Activated T-helper 17 cell treated with anti-CD3 and anti-CD28 coated beads, Interleukin-2, amount 50 U/mL, for 72 hours (primary cell): ENCODE measurements at regions not wholly inside any gene's neighbourhood (a gene's known extent, or its start where the extent isn't known, plus 50 kb on each side); places are given as distances from the start of the nearest gene placed in this dataset.

Source experiments
- ATAC-seq: fragments of 150-1000 bp; cut with Tn5 transposase; replicated peaks from 2 replicates; pipeline ENCODE4 v1.10.0; 2021; ENCODE audit warnings: mild to moderate bottlenecking, moderate library complexity
- H3K27ac Mint-ChIP-seq: one replicate; pipeline ENCODE4 v1.8.0; 2022; ENCODE audit warnings: mixed read lengths
- H3K27me3 Mint-ChIP-seq: one replicate; pipeline ENCODE4 v1.8.0; 2022; ENCODE audit warnings: mixed read lengths
- H3K36me3 Mint-ChIP-seq: one replicate; pipeline ENCODE4 v1.8.0; 2022; ENCODE audit warnings: low read depth, mild to moderate bottlenecking, mixed read lengths
- H3K4me1 Mint-ChIP-seq: one replicate; pipeline ENCODE4 v1.8.0; 2022; ENCODE audit warnings: mixed read lengths
- H3K4me3 Mint-ChIP-seq: one replicate; pipeline ENCODE4 v1.8.0; 2022; ENCODE audit warnings: mild to moderate bottlenecking, mixed read lengths
- H3K9me3 Mint-ChIP-seq: one replicate; pipeline ENCODE4 v1.8.0; 2022; ENCODE audit warnings: mixed read lengths

DNA sequence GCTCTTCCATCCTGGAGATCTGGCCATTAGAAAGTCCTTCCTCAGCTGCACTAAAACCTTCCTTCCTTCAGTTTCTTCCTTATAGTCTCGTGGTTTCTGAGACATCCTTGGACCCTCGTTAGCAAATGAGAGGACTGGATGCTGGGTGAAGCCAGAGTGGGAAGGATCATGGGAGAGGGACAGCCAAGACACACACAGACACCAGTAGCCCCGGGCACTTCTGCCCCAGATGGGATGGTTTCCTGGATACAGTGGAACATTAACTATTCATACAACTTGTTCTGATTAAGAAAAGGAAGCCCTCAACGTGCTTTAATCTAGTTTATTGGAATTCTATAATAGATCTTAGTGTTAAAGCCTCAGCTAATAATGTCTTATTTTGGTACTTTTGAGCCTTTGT is 125.5 kb downstream of the SEC61B start:
- Mint-ChIP-seq H3K36me3 (no peaks in the 10 kb centered on the region), H3K4me3 (no peak overlapping the region), H3K9me3 (no peaks in the 10 kb centered on the region), H3K4me1 (no peaks in the 10 kb centered on the region), H3K27ac (no peak overlapping the region), H3K27me3 (peaks cover 15% of the 10 kb centered on the region)
- ATAC-seq, result no peak

DNA sequence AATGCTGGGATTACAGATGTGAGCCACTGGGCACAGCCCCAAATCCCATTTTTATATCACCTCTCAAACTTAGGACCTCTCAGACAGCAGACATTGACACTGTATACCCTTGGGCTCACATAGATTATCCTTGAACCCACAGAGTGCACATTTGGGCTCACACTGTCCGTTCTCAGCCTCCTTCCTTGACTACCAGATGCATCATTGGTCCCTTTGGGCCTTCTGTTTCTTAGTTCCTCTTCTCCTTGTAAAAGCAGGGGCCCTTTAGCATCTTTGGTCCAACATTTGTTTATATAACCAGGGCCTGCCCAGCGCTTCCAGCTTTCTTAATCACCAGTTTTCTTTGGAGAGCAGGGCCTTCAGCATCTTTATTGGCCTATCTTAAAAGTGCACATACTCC is 126.2 kb downstream of the SEC61B start:
- Mint-ChIP-seq H3K4me3 (no peak overlapping the region), H3K27ac (no peak overlapping the region), H3K27me3 (peaks cover 15% of the 10 kb centered on the region), H3K9me3 (no peaks in the 10 kb centered on the region), H3K36me3 (no peaks in the 10 kb centered on the region), H3K4me1 (no peaks in the 10 kb centered on the region)
- ATAC-seq, result no peak

DNA sequence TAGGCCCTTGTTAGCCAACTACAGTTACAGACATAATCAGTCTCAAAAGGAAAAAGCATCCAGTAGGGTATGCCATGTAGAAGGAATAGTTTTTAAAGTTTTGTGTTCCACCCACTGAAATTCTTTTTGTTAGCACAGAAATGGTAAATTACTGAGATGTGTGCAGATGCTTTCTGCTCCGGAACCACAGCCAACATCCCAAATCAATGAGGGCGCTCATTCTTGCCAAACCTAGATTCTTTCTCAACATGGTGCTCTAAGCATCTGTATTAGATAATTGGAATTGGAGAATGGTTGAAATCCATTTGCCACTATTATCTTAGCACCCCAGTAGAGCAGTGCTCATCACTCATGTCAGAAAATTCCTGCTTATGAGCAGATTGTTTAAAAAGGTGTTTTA is 127.8 kb downstream of the SEC61B start:
- no peak overlapping the region for H3K4me3 Mint-ChIP-seq
- no peaks in the 10 kb centered on the region for H3K9me3 Mint-ChIP-seq
- no peaks in the 10 kb centered on the region for H3K4me1 Mint-ChIP-seq
- H3K27ac Mint-ChIP-seq, result no peak overlapping the region
- H3K36me3 Mint-ChIP-seq, result no peaks in the 10 kb centered on the region
- H3K27me3 Mint-ChIP-seq, result peaks cover 15% of the 10 kb centered on the region
- ATAC-seq, result no peak

DNA sequence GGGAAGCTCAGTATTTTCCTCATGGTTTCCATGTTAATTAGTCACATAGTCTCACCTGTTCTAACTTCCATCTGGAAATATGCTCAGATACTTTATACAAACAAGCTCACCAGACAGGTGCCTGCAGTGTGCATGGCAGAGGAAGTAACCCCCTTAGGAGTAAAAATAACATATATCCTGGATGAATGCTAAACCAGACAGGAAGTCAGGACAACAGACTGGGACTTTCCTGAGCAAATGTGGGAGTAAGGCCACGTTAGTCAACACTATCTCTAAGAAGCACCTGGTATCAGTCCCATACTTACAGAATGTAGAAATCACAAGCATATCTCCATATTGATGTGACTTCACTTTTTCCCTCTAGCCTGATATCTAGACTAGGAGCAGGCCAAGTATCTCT is 128.4 kb downstream of the SEC61B start:
- peaks cover 16% of the 10 kb centered on the region for H3K27me3 Mint-ChIP-seq
- H3K4me3 Mint-ChIP-seq, result no peak overlapping the region
- H3K36me3 Mint-ChIP-seq, result no peaks in the 10 kb centered on the region
- no peak for ATAC-seq
- no peak overlapping the region for H3K27ac Mint-ChIP-seq
- no peaks in the 10 kb centered on the region for H3K9me3 Mint-ChIP-seq
- H3K4me1 Mint-ChIP-seq, result no peaks in the 10 kb centered on the region

DNA sequence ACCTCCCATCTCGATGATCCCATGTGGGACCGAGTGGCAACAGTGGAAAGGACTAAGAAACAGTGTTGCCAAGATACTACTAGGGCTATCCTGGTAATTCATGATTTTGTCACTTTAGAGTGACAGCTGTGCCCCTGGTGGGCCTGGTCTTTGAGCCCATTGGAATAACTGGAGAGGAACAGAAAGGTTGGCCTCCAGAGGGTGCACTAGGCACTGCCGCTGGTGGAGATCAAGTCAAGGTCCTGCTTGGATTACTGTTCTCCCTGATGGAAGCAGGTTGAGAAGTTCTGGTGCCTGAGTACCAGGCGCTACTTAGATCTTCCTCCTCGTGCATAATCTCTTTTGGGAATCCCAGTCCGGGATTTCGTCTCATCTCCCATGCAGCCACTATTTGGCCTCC is 129.6 kb downstream of the SEC61B start:
- H3K27ac Mint-ChIP-seq, result no peak overlapping the region
- H3K9me3 Mint-ChIP-seq, result no peaks in the 10 kb centered on the region
- H3K4me3 Mint-ChIP-seq, result no peak overlapping the region
- ATAC-seq, result no peak
- H3K27me3 Mint-ChIP-seq, result peaks cover 17% of the 10 kb centered on the region
- H3K36me3 Mint-ChIP-seq, result no peaks in the 10 kb centered on the region
- no peaks in the 10 kb centered on the region for H3K4me1 Mint-ChIP-seq

DNA sequence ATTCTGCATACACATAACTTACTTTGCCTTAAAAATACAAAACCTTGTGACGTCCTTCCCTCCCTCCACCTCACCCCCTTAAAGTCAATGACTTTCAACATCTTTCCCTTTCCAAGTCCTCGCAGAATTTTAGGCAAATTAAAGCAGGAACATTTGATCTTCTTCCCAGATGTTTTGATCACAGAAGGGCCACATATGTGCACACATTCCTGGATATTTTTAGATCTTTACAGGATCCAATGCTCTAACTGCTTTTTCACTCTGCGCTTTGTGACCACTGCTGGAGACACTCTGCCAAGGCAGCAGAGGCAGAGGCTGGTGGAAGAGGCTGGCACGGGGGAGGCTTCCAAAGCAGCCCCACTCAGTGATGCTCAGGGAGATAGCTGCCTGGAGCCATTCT is 130.7 kb downstream of the SEC61B start:
- ATAC-seq, result no peak
- H3K27me3 Mint-ChIP-seq, result peaks cover 17% of the 10 kb centered on the region
- no peaks in the 10 kb centered on the region for H3K36me3 Mint-ChIP-seq
- no peak overlapping the region for H3K4me3 Mint-ChIP-seq
- no peaks in the 10 kb centered on the region for H3K9me3 Mint-ChIP-seq
- H3K4me1 Mint-ChIP-seq, result no peaks in the 10 kb centered on the region
- no peak overlapping the region for H3K27ac Mint-ChIP-seq

DNA sequence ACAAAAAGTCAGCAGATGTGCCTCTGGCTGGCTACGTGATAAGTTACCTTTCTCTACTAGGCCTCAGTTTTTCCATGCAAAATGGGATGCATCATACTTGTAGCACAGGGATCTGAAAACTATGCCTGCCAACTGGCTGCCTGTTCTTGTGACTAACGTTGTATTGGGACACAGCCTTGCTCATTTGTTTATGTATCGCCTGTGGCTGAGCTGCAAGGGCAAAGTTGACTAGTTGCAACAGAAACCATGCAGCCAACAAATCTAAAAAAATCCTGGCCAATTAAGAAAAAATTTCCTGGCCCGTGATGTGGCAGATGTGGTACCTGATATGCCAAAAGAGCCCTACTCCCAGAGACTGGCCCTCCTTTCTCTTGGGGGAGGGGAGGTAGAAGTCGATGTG is 131.3 kb downstream of the SEC61B start:
- Mint-ChIP-seq H3K4me3 (no peak overlapping the region), H3K36me3 (no peaks in the 10 kb centered on the region), H3K4me1 (no peaks in the 10 kb centered on the region), H3K27ac (no peak overlapping the region), H3K27me3 (peaks cover 17% of the 10 kb centered on the region), H3K9me3 (no peaks in the 10 kb centered on the region)
- ATAC-seq, result no peak

DNA sequence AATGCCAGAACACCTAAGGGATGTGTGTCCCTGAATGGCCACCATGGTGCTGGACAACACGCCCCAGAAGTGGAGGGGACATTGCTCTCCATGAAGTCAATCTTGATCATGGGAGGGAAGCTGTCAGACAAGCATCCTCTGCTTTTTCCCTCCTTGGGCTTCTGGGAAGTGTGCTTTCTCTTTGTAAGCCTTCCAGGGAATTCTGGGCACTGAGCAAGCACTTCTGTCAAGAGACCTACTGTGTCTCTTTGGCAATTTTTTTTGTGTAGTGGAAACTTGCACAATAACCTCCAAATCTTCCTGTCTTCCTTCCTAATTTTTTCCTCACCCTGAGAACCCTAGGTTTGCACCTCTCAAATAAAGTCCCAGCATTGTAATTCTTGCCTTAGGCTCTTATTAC is 132.0 kb downstream of the SEC61B start:
- no peaks in the 10 kb centered on the region for H3K9me3 Mint-ChIP-seq
- H3K27ac Mint-ChIP-seq, result no peak overlapping the region
- H3K4me3 Mint-ChIP-seq, result no peak overlapping the region
- H3K36me3 Mint-ChIP-seq, result no peaks in the 10 kb centered on the region
- no peak for ATAC-seq
- H3K27me3 Mint-ChIP-seq, result peaks cover 20% of the 10 kb centered on the region
- H3K4me1 Mint-ChIP-seq, result no peaks in the 10 kb centered on the region

DNA sequence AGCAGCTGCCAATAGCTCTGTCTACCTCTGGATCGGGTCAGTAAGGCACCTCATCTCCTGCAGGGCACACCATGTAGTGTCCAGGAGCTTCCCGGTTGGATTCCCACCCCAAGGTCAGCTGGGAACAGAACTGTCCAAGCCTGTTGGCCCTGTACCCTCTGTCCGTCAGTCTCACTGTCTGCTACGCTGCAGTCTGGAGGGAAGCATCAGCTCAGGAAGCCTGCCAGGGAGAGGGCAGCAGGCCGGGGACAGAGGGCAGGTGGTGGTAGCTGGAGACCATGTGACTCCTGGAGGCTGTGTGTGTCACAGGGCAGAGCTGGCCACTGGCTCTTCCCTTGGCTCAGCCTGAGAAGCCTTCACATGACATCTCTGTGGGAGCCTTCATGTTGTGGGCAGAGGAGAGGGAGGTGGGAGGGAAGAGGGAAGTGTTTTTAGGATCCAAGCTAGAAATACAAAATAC is 134.5 kb downstream of the SEC61B start:
- Mint-ChIP-seq H3K4me1 (no peaks in the 10 kb centered on the region), H3K27ac (no peak overlapping the region), H3K9me3 (no peaks in the 10 kb centered on the region)

DNA sequence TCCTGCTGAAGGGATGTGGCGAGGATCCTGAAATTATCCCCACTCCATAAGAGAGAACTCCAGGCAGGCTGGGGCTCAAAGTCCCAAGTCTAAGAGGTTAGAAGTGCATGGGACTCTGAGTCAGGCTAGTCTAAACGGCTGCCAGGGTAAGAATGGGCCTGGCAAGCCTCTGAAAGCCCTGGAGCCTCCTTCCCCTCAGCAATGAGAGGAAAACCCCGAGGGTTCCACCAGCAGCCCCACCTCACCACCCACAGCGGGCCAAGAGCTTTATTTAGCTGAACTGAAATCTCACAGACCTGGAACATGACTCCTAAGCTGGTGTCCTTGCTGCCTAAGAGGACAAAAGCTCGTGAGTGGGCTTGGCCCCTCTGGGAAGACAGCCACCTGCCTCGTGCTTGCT is 135.5 kb downstream of the SEC61B start:
- H3K27ac Mint-ChIP-seq, result no peak overlapping the region
- no peaks in the 10 kb centered on the region for H3K36me3 Mint-ChIP-seq
- peaks cover 41% of the 10 kb centered on the region for H3K27me3 Mint-ChIP-seq
- H3K9me3 Mint-ChIP-seq, result no peaks in the 10 kb centered on the region
- ATAC-seq, result no peak
- H3K4me3 Mint-ChIP-seq, result no peak overlapping the region
- no peaks in the 10 kb centered on the region for H3K4me1 Mint-ChIP-seq

More for the DNA sequence above, 134.5 kb downstream of the SEC61B start:
- H3K4me3 Mint-ChIP-seq, result no peak overlapping the region
- peaks cover 34% of the 10 kb centered on the region for H3K27me3 Mint-ChIP-seq
- ATAC-seq, result no peak
- H3K36me3 Mint-ChIP-seq, result no peaks in the 10 kb centered on the region

DNA sequence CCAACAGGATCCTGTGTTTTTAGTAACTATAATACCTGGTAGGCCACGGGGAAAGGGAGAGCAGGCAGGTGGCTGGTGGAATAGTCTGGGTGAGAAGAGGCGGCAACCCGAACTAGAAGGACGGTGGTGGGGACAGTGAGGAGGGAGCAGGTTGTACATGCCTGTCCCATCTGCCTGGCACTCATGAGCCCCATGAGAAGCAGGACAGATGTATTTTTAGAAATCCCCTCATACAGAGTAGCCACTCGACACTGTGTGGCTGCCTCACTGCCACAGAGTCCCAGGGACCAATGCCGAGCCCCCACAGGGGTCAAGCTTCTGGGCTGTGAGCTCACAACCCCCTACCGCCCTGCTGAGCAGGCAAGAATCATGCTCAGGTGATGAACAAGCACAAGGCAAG is 136.6 kb downstream of the SEC61B start:
- no peak overlapping the region for H3K27ac Mint-ChIP-seq
- no peaks in the 10 kb centered on the region for H3K9me3 Mint-ChIP-seq
- no peak for ATAC-seq
- H3K27me3 Mint-ChIP-seq, result peaks cover 51% of the 10 kb centered on the region
- no peaks in the 10 kb centered on the region for H3K4me1 Mint-ChIP-seq
- H3K36me3 Mint-ChIP-seq, result no peaks in the 10 kb centered on the region
- H3K4me3 Mint-ChIP-seq, result no peak overlapping the region

DNA sequence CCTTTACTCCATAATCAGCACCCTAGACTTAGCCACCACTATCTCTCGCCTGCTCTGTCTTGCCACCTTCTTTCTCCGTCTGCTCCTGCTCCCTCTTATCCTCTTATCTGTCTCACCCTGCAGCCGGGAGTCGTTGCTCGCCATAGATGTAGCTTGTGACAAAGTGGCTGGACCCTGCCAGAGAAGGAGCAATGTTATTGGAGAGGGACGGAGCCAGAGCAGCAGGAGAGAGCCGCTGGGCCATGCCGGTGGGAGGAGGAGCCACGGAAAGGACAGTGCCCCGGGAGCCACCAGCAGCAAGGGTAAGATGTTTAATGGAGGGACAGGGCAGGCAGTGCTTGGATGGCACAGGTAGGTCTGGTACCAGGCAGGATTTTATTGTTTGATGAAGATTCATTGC is 137.3 kb downstream of the SEC61B start:
- Mint-ChIP-seq H3K27ac (no peak overlapping the region), H3K27me3 (peaks cover 52% of the 10 kb centered on the region), H3K36me3 (no peaks in the 10 kb centered on the region), H3K4me3 (no peak overlapping the region), H3K9me3 (no peaks in the 10 kb centered on the region), H3K4me1 (no peaks in the 10 kb centered on the region)
- ATAC-seq, result no peak

DNA sequence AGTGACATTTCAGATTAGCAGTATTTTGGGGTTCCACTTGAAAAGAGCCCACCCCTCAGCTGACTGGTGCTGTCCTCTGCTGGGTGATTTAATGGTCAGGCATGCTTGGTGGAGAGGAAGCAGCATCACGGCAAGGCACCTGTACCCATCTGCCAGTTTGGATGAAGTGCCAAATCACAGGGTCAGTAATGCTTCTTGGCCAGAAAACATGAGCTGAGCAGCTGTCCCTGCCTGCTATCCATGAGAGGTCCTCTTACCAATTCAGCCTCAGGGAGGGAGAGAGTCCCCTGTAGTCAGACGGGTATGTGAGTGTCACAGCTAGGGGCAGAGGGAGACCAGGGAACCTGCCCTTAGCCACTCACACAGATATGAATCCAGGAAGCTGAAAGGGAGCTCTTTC is 137.9 kb downstream of the SEC61B start:
- Mint-ChIP-seq H3K9me3 (no peaks in the 10 kb centered on the region), H3K27ac (no peak overlapping the region), H3K27me3 (peaks cover 55% of the 10 kb centered on the region), H3K4me3 (no peak overlapping the region), H3K36me3 (no peaks in the 10 kb centered on the region), H3K4me1 (no peaks in the 10 kb centered on the region)
- no peak for ATAC-seq

DNA sequence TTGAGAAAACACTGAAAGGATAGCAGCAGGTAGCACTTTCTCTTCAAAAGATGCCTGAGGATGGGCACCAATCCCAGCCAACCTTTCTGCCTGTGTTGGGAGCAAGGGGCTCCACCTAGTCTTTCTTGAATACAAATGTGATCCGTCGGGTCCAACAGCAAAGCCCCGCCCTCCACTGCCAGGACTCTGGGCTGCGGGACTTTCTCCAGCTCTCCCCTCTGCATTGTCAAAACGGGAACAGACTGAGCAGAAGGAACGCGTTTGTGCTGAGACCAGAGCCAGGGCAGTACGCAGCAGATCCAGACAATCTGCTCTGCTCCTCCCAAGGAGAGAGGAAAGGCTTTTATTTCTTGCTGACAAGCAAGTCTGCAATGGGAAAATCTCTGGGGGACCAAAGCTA is 139.7 kb downstream of the SEC61B start:
- no peaks in the 10 kb centered on the region for H3K36me3 Mint-ChIP-seq
- H3K9me3 Mint-ChIP-seq, result no peaks in the 10 kb centered on the region
- no peak overlapping the region for H3K27ac Mint-ChIP-seq
- ATAC-seq, result no peak
- peaks cover 50% of the 10 kb centered on the region for H3K27me3 Mint-ChIP-seq
- no peaks in the 10 kb centered on the region for H3K4me1 Mint-ChIP-seq
- no peak overlapping the region for H3K4me3 Mint-ChIP-seq

DNA sequence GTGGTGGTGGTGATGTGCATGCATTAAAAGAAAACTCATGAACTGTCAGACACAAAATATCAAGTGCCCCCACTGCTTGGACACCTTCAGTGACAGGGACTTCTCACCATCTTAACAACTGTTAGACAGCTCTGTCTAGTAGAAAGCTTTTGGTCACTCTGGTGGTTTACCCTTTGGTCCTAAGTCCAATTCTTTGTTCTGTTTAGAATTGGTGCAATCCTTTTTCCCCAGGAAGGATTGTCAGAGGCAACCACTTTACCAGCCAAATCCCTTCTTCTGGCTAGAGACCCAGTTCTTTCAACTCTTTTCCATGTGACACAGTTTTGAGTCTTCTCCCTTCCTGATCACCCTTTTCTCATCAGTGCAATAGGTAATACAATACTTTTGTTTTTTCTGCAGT is 140.2 kb downstream of the SEC61B start:
- no peak overlapping the region for H3K27ac Mint-ChIP-seq
- no peaks in the 10 kb centered on the region for H3K9me3 Mint-ChIP-seq
- peaks cover 54% of the 10 kb centered on the region for H3K27me3 Mint-ChIP-seq
- no peak overlapping the region for H3K4me3 Mint-ChIP-seq
- no peak for ATAC-seq
- no peaks in the 10 kb centered on the region for H3K4me1 Mint-ChIP-seq
- H3K36me3 Mint-ChIP-seq, result no peaks in the 10 kb centered on the region

DNA sequence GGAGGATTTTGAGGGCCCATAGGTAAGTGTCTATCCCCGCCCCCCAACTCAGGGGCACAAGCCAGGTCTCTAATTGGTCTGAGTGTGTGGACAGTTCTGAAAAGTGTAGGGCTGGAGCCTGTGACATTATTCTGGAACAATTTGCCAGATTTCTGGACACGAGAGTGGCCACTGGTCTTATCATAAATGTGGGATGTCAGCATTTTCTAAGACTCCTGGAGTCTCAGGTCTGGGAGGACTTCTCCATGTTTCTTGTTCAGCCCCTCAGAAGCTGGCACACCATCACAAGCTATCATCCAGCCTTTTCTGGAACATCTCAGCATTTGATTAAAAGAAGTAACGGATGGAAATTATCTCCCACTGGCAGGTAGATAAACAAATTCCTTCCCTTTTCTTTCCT is 141.4 kb downstream of the SEC61B start:
- Mint-ChIP-seq H3K36me3 (no peaks in the 10 kb centered on the region), H3K9me3 (no peaks in the 10 kb centered on the region), H3K27ac (no peak overlapping the region), H3K27me3 (peaks cover 59% of the 10 kb centered on the region), H3K4me3 (no peak overlapping the region), H3K4me1 (peaks cover 6% of the 10 kb centered on the region)
- ATAC-seq, result no peak
